A673 (cell line): ENCODE measurements at regions not wholly inside any gene's neighbourhood (a gene's known extent, or its start where the extent isn't known, plus 50 kb on each side); places are given as distances from the start of the nearest gene placed in this dataset.

Source experiments
- BruUV-seq: library from RNA; stranded (reverse); fragments of 400-500 nt; replicated peaks from 2 replicates; lab custom pipeline; 2021; lab: Mats Ljungman, UMichigan
- CTCF ChIA-PET: fragments of 300-600 bp; sonication (Branson Sonifier 250); formaldehyde crosslinking; loops from one replicate; lab custom pipeline; 2022; ENCODE audit warnings: antibody characterized with exemption; lab: Charles Lee
- POLR2A ChIA-PET: fragments of 300-600 bp; sonication (Branson Sonifier 250); formaldehyde crosslinking; loops from one replicate; lab custom pipeline; 2022; ENCODE audit warnings: antibody characterized with exemption; ENCODE audit not compliant: low non-redundant PET; lab: Charles Lee
- DNase-seq: peaks from one replicate; pipeline ENCODE4 v3.0.0-alpha.2; 2015; ENCODE audit warnings: low spot score
- H3K27ac ChIP-seq: fragments of 200-600 bp; sonication (generic); 2 replicates; pipeline ENCODE4 v1.5.1; 2016; ENCODE audit warnings: mixed run types, low read depth, mild to moderate bottlenecking, mixed read lengths, antibody characterized with exemption, low read length; ENCODE audit not compliant: poor library complexity, severe bottlenecking
- H3K27me3 ChIP-seq: fragments of 200-600 bp; sonication (generic); replicated peaks from 2 replicates; pipeline ENCODE4 v1.6.1; 2017; ENCODE audit warnings: mixed run types, low read depth, mild to moderate bottlenecking, mixed read lengths, antibody characterized with exemption, low read length; ENCODE audit not compliant: insufficient read depth, poor library complexity
- H3K36me3 ChIP-seq: fragments of 200-600 bp; sonication (generic); 2 replicates; pipeline ENCODE4 v1.6.1; 2016; ENCODE audit warnings: mixed run types, mild to moderate bottlenecking, mixed read lengths, antibody characterized with exemption, low read length; ENCODE audit not compliant: insufficient read depth, poor library complexity, severe bottlenecking
- H3K4me1 ChIP-seq: fragments of 200-600 bp; sonication (generic); 2 replicates; pipeline ENCODE4 v1.6.1; 2017; ENCODE audit warnings: mixed run types, mild to moderate bottlenecking, mixed read lengths, antibody characterized with exemption, low read length; ENCODE audit not compliant: insufficient read depth, poor library complexity, severe bottlenecking
- H3K4me3 ChIP-seq: fragments of 200-600 bp; sonication (generic); 2 replicates; pipeline ENCODE4 v1.5.1; 2016; ENCODE audit warnings: low read depth, mixed run types, mild to moderate bottlenecking, mixed read lengths, low read length; ENCODE audit not compliant: poor library complexity, severe bottlenecking
- H3K9me3 ChIP-seq: fragments of 200-600 bp; sonication (generic); 2 replicates; pipeline ENCODE4 v1.6.1; 2016; ENCODE audit warnings: mixed run types, low read depth, mild to moderate bottlenecking, mixed read lengths, antibody characterized with exemption, low read length; ENCODE audit not compliant: poor library complexity, severe bottlenecking
- CTCF ChIP-seq: fragments of 300-800, 200-600 bp; sonication (generic); conservative IDR thresholded peaks from 2 replicates; pipeline ENCODE4 v1.5.1; 2017; ENCODE audit warnings: low read depth, mild to moderate bottlenecking, antibody characterized with exemption, low read length, moderate library complexity, mixed read lengths
- EZH2 ChIP-seq: fragments of 200-600 bp; sonication (generic); IDR thresholded peaks from 2 replicates; pipeline ENCODE4 v1.6.1; 2017; ENCODE audit warnings: borderline replicate concordance, low read depth, mild to moderate bottlenecking, mixed read lengths, antibody characterized with exemption, low read length; ENCODE audit not compliant: poor library complexity, severe bottlenecking
- intact Hi-C: fragments of 100-400 bp; cut with micrococcal nuclease; formaldehyde crosslinking; loops from one replicate; pipeline ENCODE4 v1.10.0; 2022; ENCODE audit not compliant: unreplicated experiment

- ChIA-PET POLR2A (no interaction called here), CTCF (no interaction called here)
- no TSS peak for BruUV-seq
- Histone ChIP-seq H3K27ac (no peak overlapping the region), H3K9me3 (no peaks in the 10 kb centered on the region), H3K36me3 (no peaks in the 10 kb centered on the region), H3K27me3 (no peaks in the 10 kb centered on the region), H3K4me1 (no peaks in the 10 kb centered on the region), H3K4me3 (no peak overlapping the region)
- intact Hi-C loops, result no loop called here
- TF ChIP-seq CTCF, result no peak
- no peak for TF ChIP-seq EZH2
- DNase-seq, result no peak
These were observed 510.4 kb downstream of the TLE4 start for GRCh38 chr9:80082213-80082612.

- intact Hi-C loops, result no loop called here
- no TSS peak for BruUV-seq
- Histone ChIP-seq H3K4me3 (no peak overlapping the region), H3K9me3 (no peaks in the 10 kb centered on the region), H3K27me3 (no peaks in the 10 kb centered on the region), H3K4me1 (no peaks in the 10 kb centered on the region), H3K27ac (no peak overlapping the region), H3K36me3 (no peaks in the 10 kb centered on the region)
- ChIA-PET CTCF (no interaction called here), POLR2A (no interaction called here)
- DNase-seq, result no peak
- no peak for TF ChIP-seq EZH2
- no peak for TF ChIP-seq CTCF
These were observed 507.1 kb downstream of the TLE4 start for GRCh38 chr9:80078826-80079225.

- ChIA-PET POLR2A (no interaction called here), CTCF (no interaction called here)
- intact Hi-C loops, result no loop called here
- DNase-seq, result no peak
- no peak overlapping the region for H3K4me3 ChIP-seq
- no peaks in the 10 kb centered on the region for H3K4me1 ChIP-seq
- H3K36me3 ChIP-seq, result no peaks in the 10 kb centered on the region
- TF ChIP-seq EZH2 (no peak), CTCF (no peak)
- H3K27ac ChIP-seq, result no peak overlapping the region
- BruUV-seq, result no TSS peak
- no peaks in the 10 kb centered on the region for H3K27me3 ChIP-seq
- H3K9me3 ChIP-seq, result no peaks in the 10 kb centered on the region
These were observed 505.3 kb downstream of the TLE4 start for GRCh38 chr9:80077059-80077458.
